ENCODE measurements at regions not wholly inside any gene's neighbourhood (a gene's known extent, or its start where the extent isn't known, plus 50 kb on each side); places are given as distances from the start of the nearest gene placed in this dataset.

- no peak for TF ChIP-seq JUNB (IDR thresholded peaks at IDR 0.05; ENCODE audit: unreplicated experiment)
Measured at GRCh38 chr14:44420226-44420625, 86.9 kb downstream of the FSCB start (continued).

- H3K9me2 ChIP-seq (ENCODE audit: insufficient read depth): peaks cover 11% of the 10 kb centered on the region; the same call in 1 of the 2 replicates
- Mint-ChIP-seq H3K4me1 (no peaks in the 10 kb centered on the region), H3K9me3 (peaks cover 35% of the 10 kb centered on the region), H3K36me3 (ENCODE audit: low read depth) (peaks cover 18% of the 10 kb centered on the region; the same call in 2 of the 3 replicates), H3K4me3 (no peak overlapping the region), H3K27ac (no peak overlapping the region), H3K27me3 (ENCODE audit: insufficient read depth, low read depth, poor library complexity) (no peaks in the 10 kb centered on the region)
- no peaks in the 10 kb centered on the region for H3K27me3 ChIP-seq (ENCODE audit: insufficient read depth)
- TF ChIP-seq ETS1 (IDR thresholded peaks at IDR 0.05) (no peak), CREB1 (CRISPR knock-in tag; IDR thresholded peaks at IDR 0.05; ENCODE audit: low read depth) (no peak), JUNB (IDR thresholded peaks at IDR 0.05; ENCODE audit: unreplicated experiment) (no peak), STAT1 (IDR thresholded peaks at IDR 0.05; ENCODE audit: unreplicated experiment) (no peak), NANOG (IDR thresholded peaks at IDR 0.05; ENCODE audit: borderline replicate concordance) (no peak), EZH2phosphoT487 (IDR thresholded peaks at IDR 0.05; ENCODE audit: unreplicated experiment) (no peak), CTCF (conservative IDR thresholded peaks at IDR 0.05; ENCODE audit: low read depth in 2 of 2) (no peak), ZNF331 (CRISPR knock-in tag; IDR thresholded peaks at IDR 0.05; ENCODE audit: low read depth) (no peak), EZH2 (IDR thresholded peaks at IDR 0.05; ENCODE audit: low read depth, unreplicated experiment) (no peak), REST (IDR thresholded peaks at IDR 0.05; ENCODE audit: unreplicated experiment) (no peak), ZNF114 (CRISPR knock-in tag; IDR thresholded peaks at IDR 0.05) (no peak), ZNF462 (CRISPR knock-in tag; IDR thresholded peaks at IDR 0.05) (no peak)
- DNase-seq (ENCODE audit: low spot score): no peak
- H3F3A ChIP-seq (replicated peaks; ENCODE audit: low read depth): no peaks in the 10 kb centered on the region
- H3K4me1 ChIP-seq (ENCODE audit: insufficient read depth): no peaks in the 10 kb centered on the region
- H3K36me3 ChIP-seq (ENCODE audit: insufficient read depth): 0 out of 2 replicates have a peak, but pooled peaks cover 2% of the 10 kb centered on the region
- H3K4me3 ChIP-seq: no peak overlapping the region
- ATAC-seq: no peak
- H4K20me1 ChIP-seq (replicated peaks; ENCODE audit: insufficient read depth): no peaks in the 10 kb centered on the region
- no peaks in the 10 kb centered on the region for H3K79me2 ChIP-seq (replicated peaks; ENCODE audit: insufficient read depth)
- H2AFZ ChIP-seq: no peak overlapping the region
- no peak overlapping the region for H3K4me2 ChIP-seq
- no peak overlapping the region for H3K27ac ChIP-seq (ENCODE audit: low read depth)
Measured at GRCh38 chr14:44418856-44419255, 88.2 kb downstream of the FSCB start.

All from GM23338 (cell line).